ENCODE measurements at regions not wholly inside any gene's neighbourhood (a gene's known extent, or its start where the extent isn't known, plus 50 kb on each side); places are given as distances from the start of the nearest gene placed in this dataset.

- TF ChIP-seq POLR2A (IDR thresholded peaks at IDR 0.05) (no peak), CTCF (IDR thresholded peaks at IDR 0.05) (no peak)
These were observed 94.7 kb upstream of the TSPAN8 start for GRCh38 chr12:71252473-71252872.
